GM13976 (cell line): ENCODE measurements at regions not wholly inside any gene's neighbourhood (a gene's known extent, or its start where the extent isn't known, plus 50 kb on each side); places are given as distances from the start of the nearest gene placed in this dataset.
"Not testable (repeated sequence)": the region's sequence is repeated elsewhere in the genome, so short reads cannot be mapped to it uniquely, and the experiment has no call there.

ENCODE experiments used
- DNase-seq: peaks from one replicate; pipeline ENCODE4 v3.0.0; 2012; ENCODE audit warnings: low spot score
- CTCF ChIP-seq: IDR thresholded peaks from 2 replicates; pipeline ENCODE4 v1.5.1; 2012; ENCODE audit warnings: borderline replicate concordance, mild to moderate bottlenecking; ENCODE audit not compliant: insufficient read depth; ENCODE audit errors: extremely low read depth, missing control alignments, control extremely low read depth
- in situ Hi-C: fragments of 300-500 bp; cut with MboI; formaldehyde crosslinking; loops from one replicate; pipeline ENCODE4 v1.12.0; 2022; ENCODE audit warnings: low sequenced_read_pairs, mixed read lengths, inconsistent platforms; ENCODE audit not compliant: unreplicated experiment

GRCh38 chr10:131818510-131819234, 82.1 kb upstream of the PPP2R2D start:
- DNase-seq: no peak
- no peak for TF ChIP-seq CTCF
- in situ Hi-C loops: no loop called here

GRCh38 chr10:131819241-131820072, 81.4 kb upstream of the PPP2R2D start:
- in situ Hi-C loops: no loop called here
- no peak for DNase-seq
- TF ChIP-seq CTCF: no peak

GRCh38 chr10:131820626-131821025, 80.2 kb upstream of the PPP2R2D start:
- in situ Hi-C loops: no loop called here
- DNase-seq: no peak
- no peak for TF ChIP-seq CTCF

GRCh38 chr10:131821378-131822012, 79.3 kb upstream of the PPP2R2D start:
- in situ Hi-C loops: no loop called here
- no peak for DNase-seq
- no peak for TF ChIP-seq CTCF

GRCh38 chr10:131822013-131822691, 78.7 kb upstream of the PPP2R2D start:
- in situ Hi-C loops: no loop called here
- no peak for DNase-seq
- TF ChIP-seq CTCF: no peak

- TF ChIP-seq CTCF: no peak
- in situ Hi-C loops: no loop called here
- DNase-seq: no peak
These were observed 78.0 kb upstream of the PPP2R2D start for GRCh38 chr10:131822692-131823245.

- DNase-seq, in situ Hi-C loops: not testable (repeated sequence)
These were observed 77.2 kb upstream of the PPP2R2D start for GRCh38 chr10:131823601-131824099.
